ENCODE measurements at regions not wholly inside any gene's neighbourhood (a gene's known extent, or its start where the extent isn't known, plus 50 kb on each side); places are given as distances from the start of the nearest gene placed in this dataset.

DNA sequence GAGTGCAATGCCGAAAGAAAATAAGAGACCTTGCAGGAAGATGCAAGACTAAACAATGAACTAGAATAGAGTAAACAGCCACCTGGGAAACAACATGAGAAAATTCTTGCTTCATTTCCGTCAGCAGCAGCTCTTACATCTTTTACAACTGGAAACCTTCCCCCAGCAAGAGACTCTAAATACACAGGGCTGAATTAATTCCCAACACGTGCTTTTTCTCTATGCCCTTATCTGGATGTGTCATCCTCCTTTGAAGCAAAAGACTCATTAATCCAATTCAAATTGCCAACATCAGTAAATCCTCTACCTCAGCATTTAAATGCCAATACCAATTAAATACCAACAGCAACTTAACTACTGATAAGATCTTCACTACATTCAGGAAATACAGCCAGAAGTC, 99.0 kb upstream of the PDE1C start:
- no peak for DNase-seq

DNA sequence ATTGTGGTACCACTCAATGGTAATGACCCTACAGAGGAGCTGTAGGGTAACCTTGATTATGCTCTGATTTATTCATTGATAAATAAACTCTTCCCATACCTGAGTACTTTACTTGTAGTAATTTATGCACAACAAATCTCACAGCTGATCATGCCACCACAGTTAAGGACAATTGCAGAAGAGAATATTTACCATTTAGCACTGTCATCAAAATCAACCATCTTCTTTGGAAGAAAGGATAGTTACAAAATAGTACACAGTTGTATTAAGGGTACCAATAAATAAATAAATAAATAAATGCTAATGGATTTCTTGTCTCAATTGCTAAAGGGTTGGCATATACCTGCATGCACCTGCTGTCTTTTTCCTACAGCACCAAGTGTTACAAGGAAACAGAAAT, 97.6 kb upstream of the PDE1C start:
- DNase-seq: no peak

DNA sequence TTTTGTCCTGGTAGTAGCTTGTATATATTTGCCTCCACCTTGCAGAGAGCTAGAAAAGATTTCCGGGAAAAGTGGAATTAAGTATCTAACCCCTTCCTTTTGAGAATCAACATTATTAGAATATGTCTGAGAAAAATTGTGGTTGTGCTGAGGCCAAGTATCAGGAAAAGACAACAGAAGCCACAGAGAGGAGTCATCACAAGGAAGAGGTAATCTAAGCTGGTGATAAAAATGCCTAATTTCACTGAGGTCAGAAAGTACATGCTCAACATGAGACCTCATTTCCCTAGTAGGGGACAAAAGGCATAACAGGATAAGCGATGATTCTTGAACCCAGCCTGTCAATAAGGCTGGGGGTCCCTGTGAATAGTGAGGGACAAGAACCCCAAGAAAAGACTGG, 97.0 kb upstream of the PDE1C start:
- DNase-seq: no peak

DNA sequence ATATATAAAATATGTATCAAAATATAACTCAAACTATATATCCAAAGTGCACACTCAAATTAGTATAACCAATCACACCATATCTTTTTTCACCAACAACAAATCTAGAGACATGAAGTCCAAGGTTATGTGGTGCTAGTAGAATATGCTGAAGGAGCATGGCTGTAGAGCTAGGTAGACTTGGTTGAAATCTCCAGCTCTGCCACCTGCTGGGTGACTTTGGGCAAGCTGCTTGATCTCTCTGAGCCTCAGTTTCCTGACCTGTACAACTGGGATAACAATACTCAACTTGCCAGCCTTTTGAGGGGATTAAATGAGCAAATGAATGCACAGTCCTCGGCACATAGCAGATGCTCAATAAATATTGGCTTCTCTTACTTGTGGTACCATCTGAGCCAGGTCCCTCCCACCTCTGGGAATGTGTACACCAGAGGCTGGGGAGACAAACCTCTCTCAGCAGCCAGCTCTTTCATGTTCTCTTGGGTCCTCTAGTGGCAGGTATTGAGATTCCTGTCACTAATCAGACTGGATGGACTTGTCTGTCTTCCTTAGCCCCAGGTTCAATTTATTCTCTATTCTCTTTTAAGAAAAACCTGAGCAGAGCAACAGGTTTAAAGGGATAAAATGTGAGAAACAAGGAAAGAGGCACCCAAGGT, 94.3 kb upstream of the PDE1C start:
- no peak for DNase-seq

DNA sequence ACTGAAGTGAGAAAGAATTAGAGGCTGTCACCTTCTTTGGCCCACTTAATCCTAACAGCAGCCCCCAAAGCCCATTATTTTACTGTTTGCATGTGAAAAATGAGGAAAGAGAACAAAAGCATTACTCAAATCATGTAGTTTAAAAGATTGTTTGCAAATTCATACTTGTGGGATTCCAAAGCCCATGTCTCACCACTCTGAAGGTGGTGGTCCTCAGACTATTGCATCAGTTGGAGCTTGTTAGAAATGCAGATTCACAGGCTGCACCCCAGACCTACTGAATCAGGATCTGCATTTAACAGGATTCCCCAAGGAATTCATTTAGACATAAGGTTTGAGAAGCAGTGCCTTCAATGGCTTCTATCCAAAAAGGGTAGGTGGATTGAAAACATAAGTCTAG, 93.7 kb upstream of the PDE1C start:
- DNase-seq: no peak

DNA sequence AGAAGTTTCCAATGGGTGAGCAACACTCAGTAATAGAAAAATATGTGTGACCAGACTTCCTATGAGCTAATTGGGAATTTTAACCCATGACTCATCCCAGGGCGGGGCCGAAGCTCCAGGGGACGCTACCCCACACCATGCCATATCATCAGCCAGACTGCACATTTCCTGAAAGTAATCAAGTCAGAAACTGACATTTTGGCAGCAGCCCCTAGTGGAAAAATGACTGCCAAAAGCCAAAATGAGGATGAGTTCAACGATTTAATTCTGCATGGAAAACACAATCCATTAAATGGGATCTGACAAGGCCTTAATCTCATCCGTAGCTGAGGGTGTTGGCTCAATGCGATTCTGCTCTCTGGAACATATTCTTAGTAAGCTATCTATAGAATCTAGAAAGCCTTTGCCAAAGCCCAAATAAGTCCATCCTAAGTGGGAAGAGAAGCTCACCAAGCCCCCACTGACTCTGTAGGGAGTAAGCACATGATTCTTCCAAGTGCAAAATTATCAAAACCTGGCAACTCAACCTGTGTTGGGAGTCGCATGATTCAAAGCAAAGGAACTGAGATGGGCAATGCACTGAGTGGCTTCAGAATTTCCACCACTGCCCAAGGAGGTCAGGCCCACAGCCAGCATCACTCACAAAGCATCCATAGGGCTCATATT, 93.1 kb upstream of the PDE1C start:
- no peak for DNase-seq

DNA sequence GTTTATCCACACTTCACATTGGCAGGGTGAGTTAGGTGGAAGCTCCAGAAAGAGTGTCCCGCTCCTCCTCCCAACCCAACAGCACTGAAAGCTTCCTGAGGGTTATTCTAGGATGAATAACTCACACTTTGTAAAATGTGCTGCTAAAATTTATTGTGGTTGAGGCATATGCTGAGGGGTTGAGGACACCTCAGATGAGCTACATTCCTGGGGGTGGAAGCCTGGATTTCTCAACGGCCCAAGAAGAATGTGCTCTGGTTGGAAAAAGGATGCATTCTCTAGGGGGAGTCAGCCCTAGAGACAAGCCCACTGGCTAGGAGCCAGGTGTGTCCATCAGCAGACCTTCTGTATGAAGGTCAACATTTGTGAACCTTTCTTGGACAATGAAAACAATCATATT, 91.5 kb upstream of the PDE1C start:
- DNase-seq: no peak

DNA sequence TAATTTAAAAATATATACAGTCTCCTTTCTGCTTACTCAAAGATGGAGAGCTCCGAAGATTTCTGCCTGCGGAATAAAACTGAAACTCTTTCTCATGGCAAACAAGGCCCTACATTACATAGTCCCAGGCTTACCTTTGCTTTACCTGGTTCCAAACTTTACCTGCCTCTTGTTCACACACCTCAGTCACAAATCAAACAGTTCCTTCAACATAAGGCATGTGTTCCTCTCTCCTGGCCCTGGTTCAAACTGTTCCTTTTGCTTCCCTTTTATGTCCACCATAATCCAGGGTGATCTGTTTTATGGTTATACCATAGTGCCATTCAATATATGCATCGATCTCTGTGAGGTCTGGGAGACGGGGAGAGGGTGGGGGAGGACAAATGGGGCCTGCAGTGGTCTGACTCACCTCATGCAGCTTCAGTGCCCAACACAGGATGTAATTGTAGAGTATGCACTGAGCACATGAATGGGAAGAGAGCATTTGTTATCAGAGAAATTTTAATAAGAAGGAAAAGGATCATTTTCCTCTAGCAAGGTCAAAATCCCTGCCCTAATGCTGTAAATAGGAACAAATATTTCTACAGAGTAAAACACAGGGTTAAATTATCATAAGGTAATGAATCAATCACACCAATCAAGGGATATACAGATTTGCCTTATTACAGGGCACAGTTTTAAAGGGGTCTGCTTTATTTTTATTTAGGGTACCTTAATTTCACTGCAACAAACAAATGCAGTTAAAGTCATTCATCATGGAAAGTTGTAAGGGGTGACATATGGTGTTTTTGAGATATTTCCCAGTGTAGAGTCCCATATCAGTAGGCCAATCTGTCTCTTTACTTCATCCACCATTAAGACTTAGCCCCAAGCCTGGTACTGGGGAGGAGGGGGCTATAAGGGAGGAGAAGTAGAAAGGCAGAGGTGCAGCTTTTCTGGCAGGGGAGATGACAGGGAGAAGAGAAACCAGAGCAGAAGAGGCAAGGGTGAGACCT, 88.8 kb upstream of the PDE1C start:
- no peak for DNase-seq

DNA sequence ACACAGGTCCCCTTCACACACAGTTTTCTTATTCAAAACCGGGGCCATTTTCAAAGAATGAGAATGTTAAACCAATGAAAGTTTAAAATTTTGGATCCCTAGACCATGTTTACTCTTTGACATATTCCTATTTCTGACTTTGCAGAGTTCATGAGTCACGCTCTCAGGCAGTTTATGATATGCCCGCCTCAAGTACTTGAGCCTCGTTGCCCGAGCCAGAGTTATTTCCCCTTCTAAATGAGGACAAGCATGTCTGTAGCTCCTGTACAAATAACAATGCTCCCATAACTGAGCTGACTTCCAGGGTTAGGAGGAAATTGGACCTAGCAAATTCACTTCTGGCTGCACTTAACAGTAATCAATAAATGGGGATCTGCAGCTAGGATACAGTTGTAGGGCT, 87.9 kb upstream of the PDE1C start:
- DNase-seq: no peak

DNA sequence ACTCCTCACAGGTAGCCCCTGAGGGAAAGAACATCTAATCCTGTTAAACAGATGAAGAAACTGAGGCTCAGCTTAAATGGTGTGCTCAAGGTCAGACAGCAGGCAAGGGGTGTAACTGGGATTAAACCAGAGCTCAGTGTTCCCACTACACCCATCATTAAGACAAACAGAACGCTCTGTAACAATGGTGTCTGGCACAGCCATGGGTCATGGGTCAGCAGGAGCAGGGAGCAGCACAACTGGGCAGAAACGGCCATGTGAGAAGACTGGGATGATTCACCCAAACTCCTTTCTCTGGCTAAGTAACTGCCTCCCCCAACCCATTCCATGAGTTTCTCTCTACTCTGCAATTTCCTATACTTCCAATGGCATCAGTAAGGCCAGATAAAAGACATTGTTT, 85.5 kb upstream of the PDE1C start:
- DNase-seq: no peak

DNA sequence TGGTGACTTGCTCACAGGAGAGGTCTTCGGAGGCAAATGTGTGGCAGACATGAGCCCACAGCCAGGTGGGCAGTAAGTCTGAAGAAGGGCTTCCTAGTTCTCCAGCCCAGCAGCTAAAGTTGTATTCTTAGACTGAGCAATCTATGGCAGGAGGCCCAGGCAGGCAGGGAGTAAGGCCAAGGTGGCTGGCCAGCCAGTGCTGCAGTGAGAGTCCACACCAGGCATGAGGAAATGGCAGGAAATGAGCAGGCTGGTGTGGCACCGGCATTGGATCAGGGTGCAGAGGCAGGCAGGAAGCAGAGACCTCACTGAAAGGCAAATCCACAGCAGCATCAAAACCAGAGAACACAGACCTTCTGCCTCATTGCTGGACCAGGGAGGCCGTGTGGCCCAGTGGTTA, 84.6 kb upstream of the PDE1C start:
- no peak for DNase-seq

DNA sequence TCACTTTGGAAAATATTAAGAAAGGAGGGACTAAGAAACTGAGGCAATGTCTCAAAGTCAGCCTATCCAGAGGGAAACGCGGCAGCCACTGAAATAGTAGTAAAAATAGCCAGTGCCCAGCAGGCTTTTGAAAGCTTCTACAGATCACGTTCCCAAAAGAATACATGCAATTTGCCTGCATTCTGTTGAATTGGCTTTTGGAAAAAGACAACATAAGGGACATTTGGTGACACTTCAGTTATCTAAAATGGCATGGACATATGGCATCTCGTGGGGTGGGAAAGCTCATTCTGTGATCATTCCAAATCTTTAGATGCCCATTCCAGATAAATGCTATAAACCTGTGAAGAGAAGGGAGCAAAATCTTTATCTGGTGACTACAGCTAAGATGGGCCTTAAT, 82.8 kb upstream of the PDE1C start:
- DNase-seq: no peak

DNA sequence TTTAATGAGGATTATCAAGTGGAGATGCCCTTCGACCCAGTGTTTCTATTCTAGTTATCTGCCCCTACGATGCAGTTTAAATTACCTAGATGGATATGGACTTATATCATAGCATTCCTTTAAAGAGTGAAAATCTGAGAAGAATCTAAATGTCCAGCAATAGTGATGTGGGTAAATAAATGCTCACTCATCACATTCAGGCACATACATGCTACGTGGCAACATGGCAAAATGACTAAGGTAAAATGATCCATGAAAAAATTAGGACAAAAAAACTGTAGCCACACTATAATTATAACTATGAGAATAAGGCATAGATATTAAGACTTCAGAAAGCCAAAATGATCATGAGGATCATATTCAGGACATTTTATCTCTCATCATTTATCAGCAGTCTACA, 82.4 kb upstream of the PDE1C start:
- DNase-seq: no peak

DNA sequence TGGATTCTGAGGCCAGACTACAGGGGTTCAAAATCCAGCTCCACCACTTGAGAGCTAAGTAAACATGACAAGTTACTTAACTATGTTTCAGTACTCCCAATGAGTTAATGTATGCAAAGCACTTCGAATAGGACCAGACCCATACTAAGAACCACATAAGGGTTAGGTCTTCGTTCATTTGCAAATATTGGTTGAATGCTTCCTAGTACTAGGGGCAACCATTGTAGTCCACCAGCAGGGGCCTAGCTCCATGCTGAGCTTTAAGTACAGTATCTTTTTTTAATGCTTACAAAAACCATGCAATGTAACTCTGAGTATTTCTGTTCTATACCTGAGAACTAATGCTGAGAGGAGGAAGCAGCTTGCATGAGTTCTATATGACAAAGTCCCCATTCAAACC, 80.4 kb upstream of the PDE1C start:
- no peak for DNase-seq

DNA sequence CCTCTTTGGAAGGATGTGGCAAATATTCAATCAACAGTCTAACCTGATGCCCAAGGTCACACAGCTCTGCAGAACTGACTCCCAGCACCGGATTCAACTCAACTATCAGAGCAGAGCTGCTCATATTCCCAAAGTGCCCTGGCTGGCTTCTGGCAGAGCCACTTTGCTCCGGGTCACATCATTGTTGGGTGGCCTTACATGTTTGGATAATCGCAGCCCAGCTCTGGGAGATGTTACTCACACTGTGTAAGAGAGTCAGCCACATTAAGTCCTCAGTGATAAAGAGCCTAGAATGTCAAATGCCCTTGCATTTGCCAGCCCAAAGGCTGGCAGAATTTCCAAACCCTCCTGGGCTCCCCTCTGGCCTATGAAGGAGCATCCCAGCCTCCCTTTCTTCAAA, 79.8 kb upstream of the PDE1C start:
- no peak for DNase-seq

DNA sequence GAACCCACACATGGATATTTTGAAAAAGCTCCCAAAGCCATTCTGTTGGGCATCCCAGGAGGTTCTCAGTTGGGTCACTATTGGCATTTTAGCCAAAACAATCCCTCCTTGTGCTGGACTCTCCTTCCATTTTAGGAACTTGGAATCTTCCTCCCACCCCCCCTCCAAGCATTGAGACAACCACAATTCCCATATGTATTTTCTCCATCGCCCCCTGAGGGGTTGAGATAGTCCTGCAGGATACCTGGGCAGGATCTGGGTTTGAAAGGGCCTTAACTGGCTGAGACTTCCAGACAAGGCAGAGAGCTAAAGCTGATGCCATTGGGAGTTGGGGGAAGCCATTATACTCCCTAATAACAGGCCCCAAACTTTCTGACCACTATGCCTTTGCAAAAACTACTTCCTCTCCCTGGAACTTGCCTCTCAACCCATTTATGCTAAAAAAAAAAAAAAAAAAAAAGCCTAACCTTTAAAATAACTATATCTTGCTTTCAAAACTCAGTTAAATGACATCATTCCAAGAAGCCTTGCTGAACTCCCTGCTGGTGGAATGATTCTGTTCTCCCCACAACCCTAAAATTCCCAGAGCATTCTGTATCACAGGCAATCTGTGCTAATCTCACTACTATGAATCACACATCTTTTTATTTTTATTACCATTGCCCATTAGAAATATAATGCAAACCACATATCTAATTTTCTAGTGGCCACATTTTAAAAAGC, 77.5 kb upstream of the PDE1C start:
- no peak for DNase-seq

DNA sequence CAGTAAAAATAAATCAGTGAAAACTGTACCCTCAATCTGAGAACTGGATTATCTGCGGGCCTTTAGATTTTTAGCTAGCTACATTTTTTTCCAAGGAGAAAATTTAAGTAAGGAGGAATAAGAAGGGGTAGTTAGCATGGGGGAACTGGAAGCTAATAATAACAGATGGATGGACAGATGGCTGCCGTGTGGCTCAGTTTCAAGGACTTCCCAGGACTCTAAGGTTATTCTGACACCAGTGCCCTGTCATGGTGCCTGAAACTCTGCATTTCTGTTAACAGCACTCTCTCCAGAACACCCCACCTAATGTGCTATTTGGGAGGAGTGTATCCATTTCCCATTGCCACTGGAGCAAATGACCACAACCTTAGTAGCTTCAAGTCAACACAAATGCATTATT, 75.7 kb upstream of the PDE1C start:
- DNase-seq: no peak

DNA sequence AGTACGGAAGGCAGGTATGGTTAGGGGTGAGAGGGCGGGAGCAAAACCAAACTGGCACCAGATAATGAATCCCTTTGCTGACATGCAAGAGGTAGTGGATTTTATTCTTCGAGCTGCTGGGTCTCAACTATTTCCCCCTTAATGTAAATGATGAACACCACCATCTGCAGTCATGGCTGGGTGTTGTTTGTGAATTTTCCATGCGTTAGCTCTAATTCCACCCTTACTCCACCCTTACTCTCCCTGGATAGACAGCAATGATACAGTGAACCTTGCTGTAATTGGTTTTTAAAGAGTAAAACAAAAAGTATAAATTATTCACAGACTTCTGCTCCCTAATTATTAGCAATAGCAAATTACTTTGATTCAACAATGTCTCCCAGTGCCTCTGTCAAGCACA, 74.5 kb upstream of the PDE1C start:
- DNase-seq: no peak

DNA sequence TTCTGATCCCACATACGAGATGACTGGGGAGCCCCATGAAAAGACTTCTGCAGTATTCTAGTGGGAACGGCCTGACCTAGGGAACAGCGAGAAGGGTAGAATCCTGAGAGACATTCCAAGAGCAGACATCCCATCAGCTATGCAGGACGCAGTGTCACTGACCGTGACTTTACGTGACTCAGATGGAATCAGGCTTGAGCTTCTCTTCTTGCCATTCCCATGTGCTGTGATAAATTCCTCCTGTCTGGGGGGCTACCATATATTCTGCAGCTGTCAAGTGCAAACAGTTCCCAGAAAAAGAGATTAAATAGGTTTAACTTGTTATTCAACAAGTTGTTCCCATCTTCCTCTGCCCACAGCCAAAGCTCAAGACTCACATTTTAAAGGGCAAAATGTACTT, 73.1 kb upstream of the PDE1C start:
- DNase-seq: no peak

DNA sequence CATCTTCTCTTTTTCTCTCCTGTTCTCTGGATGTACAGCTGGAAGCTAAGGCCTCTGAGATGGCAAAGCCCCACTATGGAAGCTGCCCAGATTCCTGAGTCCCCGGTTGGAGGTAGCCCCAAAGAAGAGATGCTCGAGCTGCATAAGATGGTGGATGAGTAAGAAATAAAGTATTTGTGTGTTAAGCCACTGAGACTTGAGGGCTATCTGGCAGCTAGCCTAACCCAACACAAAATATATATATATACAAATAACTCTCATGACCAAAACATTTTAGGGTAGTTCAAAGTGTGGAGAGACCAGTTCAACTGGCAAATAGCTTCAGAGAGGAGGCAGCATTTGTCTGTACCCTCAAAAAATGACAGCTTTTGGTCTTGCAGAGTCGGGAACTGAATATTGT, 72.4 kb upstream of the PDE1C start:
- DNase-seq: no peak

DNA sequence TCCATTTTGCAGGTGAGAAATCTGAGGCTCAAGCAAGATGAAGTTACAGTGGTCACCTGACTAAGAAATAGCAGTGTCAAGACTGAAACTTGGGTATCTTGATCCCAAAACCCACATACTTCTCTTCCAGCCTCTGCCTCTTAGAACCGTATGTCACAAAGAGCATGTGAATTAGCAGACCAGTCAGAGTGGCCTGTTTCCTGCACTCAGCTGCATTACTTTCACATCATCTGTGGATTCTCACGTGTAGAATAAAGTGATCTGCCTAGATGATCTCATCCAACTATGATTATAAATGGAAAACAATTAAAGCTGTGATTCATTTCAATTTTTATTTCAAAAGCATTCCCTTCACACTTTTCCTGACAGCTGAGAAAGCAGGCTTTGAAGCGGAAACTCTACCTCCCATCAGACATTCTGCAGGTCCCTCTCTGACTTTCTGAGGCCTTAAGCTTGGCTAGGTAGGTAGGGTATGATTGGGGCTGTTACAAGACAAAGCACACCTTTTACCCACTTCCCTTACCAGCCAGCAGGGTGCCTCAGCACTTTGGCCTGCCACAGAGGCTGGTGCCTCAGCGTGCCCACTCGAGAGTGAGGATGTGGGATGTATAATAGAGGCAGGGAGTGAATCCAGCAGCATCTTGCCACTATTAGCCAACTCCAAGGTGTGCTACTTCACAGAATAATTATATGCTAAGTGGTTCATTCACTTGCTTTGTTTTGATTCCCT, 70.2 kb upstream of the PDE1C start:
- no peak for DNase-seq

DNA sequence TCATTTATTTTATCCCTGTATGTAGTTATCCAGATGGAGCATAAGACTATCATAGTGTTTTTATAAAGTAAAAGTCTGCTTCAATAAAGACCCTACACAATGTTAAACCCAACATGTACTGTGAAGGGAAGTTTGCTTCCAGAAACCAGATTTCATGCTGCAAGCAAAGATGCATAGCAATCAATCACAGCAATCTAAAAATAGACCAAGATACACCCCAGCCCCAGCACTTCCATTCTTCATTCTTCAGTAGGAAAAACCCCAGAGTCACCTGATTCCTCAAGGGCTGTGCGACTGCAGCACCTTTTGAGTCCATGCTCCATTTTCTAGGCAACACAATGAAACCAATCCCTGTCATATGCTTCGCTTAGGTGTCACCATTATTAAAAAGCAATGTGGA, 66.9 kb upstream of the PDE1C start:
- DNase-seq: no peak

DNA sequence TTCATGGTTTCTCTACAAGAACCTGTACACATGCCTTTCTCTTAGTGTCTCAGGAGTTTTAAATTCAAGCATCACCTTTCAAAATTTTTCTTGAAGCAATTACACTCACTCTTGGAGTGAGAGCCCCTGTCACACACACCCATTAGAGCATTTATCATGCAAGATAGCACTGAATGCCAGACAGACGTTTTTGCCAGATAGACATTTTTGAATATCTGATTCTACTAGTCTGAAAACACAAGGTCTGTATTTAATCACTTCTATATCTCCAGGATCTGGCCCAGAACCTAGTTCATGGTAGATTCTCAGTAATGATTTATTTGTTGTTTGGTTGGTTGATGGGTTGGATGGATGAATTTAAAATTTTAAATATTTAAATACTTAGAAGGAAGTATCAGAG, 60.9 kb upstream of the PDE1C start:
- DNase-seq: no peak
